Amygdala (tissue), 56 donors: ENCODE measurements at regions not wholly inside any gene's neighbourhood (a gene's known extent, or its start where the extent isn't known, plus 50 kb on each side); places are given as distances from the start of the nearest gene placed in this dataset.
"Not testable (repeated sequence)": the region's sequence is repeated elsewhere in the genome, so short reads cannot be mapped to it uniquely, and the experiment has no call there.

ENCODE experiments used
- DNase-seq, 56 donors: peaks; one replicate each; lab custom pipeline; 2025; lab: John Stamatoyannopoulos, UW

DNA sequence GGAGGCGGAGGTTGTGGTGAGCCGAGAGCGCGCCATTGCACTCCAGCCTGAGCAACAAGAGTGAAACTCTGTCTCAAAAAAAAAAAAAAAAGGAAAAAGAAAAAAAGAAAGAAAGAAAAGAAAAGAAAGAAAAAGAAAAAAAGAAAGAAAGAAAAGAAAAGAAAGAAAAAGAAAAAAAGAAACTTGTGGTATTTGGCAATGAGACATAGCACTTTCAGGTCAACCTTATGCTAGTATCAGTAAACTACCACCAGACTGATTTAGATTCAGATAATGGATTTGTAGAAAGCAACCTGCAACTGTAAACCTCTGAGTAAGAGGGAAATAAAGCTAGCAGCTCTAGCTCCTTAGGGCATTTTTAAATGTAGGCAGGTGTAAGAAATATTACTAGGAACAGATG, 144.0 kb upstream of the ZNF608 start:
- not testable (repeated sequence) for DNase-seq

DNA sequence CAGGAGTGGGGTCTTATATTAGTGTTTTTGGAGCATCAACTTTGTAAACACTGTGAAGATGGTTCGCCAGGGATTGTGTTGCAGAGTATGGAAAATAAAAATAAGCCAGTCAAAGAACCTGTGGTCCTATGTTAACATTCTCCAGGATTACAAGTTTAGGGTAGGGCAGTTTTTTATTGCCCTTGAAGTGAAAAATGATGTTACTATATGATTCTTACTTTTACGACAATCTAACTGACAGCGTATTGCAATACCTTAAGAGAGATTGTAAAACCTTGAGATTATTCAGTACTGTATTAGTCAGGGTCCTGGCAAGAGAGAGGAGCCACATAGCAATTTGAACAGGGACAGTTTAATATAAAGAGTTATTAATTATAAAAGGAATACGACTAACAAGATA, 144.7 kb upstream of the ZNF608 start:
- DNase-seq = no peak

DNA sequence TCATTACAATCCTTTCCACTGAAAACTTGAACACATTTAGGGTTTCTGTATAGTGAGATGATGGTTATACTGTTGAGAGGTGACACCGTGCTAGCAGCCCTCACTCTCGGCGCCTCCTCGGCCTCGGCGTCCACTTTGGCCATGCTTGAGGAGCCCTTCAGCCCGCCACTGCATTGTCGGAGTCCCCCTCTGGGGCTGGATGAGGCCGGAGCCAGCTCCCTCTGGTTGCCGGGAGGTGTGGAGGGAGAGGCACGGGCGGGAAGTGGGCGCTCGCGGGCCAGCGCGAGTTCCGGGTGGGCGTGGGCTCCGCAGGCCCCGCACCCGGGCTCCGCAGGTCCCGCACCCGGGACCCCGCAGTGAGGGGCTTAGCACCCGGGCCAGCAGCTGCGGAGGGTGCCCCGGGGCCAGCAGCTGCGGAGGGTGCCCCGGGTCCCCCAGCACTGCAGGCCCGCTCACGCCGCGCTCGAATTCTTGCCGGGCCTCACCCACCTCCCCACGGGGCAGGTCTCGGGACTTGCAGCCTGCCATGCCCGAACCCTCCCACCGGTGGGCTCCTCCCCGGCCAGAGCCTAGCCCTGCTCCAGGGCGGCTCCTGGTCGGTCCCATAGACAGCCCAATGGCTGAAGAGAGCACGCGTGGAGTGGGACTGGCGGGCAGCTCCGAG, 145.9 kb upstream of the ZNF608 start:
- DNase-seq = no peak

DNA sequence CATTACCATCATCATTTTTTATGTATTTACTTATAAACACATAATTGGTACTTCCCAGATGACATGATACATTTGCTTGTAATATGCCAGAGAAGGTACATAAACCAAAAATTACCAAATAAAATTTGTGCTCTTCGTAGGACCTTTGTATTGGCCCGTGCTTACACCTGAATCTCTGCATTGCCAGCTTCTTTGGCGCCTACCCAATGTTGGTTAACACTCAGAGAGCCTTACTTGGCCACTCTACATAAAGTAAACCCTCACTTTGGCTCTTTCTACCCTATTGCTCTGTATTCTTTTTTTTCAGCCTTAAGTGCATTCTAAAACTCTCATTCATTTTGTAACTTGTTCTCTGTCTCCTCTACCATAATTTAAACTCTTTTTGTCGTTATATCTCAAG, 148.1 kb upstream of the ZNF608 start:
- no peak for DNase-seq

DNA sequence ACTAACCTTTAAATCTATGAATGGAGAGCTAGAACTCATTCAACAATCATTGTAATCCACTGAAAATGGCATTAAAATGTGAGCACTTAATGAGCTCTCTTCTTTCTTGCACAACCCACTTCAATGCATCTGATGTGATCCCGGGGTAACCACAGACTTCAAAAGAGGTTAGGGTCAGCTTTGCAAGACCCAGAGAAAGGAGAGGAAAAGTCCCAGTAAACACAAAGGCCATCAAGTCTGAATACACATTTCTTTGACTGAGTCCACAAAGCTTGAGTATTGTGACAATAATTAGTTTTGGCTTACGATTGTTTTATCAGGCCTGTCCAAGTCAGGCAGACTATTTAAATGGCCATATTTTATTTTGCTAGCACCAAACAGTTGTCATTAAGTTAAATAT, 148.8 kb upstream of the ZNF608 start:
- DNase-seq = no peak

DNA sequence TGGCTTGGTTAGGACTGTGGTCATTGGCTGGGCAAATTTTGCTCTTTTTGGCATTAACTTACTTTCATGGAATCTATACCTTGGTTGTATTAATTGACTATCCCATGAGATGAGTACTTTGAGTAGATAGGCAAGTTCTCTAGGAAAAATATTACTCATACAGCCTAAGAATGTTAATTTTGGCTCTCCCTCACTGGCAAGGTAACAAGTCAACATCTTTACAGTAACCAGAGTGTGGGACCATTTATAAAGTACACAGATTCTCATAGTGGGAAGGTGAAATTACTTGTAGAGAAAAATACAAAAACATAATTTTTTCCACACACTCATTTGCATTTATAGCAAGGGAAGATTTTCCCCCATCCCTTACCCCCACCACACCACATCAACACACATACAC, 154.6 kb upstream of the ZNF608 start:
- no peak for DNase-seq

DNA sequence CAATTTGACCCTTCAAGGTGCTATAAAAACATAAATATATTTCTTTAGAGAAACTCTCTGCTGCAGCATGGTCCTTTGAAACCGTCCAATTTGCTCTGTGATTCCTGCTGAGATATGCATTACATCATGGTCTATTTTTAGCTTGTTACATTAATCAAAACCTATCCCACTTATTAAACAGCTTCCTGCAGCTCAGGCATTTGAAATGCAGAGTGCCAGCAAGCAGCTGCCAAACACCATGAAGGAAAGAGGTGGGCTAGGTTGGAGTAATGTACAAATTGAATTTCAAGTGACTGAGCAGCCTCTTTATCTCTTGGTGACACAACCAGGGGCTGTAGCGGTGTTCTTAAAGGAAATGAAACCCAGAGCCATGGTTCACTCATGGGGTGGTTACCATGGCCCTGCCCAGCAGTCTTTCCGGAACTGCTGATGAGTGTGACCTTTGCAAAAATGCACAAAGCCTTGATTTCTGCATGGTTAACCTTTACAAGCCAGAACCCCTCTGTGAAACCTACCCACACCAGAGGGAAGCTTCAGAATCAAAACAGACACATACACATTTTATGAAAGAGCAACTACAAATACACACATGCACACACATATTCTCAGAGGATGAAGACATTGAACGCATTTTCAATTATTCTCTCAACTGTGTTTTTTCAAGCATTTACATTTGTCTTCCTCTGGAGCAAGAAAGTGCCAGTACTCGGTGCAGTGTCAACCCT, 155.8 kb upstream of the ZNF608 start:
- DNase-seq = peak in 6 of 56 donors; percentile 10 to 37 (median 22)

DNA sequence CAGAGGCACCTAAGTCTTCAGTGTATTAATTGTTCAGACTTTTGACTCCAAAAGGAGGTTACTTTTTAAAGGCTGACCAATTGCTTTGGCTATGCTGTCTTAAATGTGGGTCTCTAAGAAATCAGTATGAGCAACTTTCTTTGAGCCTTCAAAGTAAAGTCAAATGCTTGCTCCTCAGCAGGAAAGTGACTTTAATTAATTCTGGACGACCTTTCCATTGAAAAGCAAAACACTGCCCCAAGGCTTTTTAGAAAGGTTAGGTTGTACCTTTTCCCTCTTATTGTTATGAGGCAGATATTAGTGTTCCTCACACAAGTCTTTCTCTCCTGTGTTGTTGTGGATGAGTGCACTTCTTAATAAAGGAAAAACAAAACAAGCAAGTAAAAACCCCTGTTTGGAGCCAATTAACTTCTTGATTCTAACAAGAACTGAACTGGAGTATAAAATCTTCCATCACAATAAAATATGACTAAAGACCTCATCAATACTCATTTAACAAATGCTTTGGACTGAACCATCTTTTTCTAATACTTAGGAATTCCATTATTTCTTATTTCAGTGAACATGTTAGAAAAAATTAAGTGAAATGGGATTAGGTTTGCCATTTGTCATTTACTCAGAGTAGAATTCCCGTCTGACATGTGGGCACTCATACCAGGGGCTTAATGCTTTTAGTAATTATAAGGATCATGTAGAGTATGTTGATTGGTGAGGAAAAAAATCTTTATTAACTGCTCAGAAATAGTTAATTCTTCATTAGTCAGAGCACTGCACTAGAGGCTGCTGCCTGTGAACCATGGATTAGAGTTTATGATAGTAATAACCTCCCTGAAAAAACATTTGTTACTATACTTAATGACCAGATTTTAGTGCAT, 159.1 kb upstream of the ZNF608 start:
- no peak for DNase-seq

DNA sequence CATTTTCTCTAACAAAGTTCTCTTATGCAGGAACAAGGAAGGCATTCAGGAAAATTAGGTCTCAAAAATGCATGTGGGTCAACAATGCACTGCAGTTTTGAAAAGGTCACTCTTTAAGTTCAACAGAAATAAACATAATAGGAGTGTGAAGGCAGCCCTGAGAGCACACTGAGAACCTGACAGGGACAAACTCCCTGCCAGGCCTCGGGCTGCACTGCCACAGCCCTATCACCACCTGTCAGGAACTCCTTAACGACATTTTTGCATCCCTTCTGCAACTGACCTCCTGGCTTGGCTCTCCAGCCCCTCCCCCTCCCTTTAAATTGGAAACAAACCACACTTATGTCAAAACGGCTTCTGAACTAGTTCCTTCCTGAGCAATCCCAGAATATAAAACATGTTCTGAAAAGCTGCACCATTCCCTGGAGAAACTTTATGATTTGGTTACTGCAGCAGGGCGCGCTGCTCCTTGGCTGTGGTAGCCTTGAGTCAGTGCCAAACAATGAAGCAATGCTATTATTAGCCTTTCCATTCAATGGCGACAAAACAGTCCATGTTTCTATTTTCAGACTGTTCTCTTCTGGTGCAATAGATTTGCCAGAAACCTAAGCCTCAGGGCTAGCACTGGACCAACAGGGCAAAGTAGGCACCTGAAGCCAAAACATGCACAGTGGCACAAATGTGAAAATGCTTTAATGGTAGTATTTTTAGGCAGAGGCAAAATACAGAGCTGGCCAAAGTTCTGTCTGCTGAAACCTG, 160.1 kb upstream of the ZNF608 start:
- DNase-seq = peak in 47 of 56 donors; percentile 10 to 84 (median 62)

DNA sequence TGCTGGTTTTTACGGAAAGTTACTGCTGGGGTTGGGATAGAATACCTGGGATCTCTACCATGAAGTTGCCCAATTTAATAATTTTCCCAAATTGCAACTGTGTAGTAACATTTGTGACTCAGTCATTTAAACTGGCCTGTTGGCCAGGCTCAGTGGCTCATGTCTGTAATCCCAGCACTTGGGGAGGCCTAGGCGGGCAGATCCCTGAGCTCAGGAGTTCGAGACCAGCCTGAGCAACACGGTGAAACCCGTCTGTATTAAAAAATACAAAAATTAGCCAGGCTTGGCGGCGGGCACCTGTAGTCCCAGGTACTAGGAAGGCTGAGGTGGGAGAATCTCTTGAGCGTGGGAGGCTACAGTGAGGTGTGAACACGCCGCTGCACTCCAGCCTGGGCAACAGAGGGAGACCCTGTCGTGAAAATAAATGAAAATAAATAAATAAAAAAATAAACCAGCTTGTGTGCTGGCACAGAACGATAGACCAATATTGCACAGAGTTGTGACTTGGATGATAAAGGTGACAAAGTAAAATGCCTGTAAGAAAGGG, 160.7 kb upstream of the ZNF608 start:
- DNase-seq = no peak

DNA sequence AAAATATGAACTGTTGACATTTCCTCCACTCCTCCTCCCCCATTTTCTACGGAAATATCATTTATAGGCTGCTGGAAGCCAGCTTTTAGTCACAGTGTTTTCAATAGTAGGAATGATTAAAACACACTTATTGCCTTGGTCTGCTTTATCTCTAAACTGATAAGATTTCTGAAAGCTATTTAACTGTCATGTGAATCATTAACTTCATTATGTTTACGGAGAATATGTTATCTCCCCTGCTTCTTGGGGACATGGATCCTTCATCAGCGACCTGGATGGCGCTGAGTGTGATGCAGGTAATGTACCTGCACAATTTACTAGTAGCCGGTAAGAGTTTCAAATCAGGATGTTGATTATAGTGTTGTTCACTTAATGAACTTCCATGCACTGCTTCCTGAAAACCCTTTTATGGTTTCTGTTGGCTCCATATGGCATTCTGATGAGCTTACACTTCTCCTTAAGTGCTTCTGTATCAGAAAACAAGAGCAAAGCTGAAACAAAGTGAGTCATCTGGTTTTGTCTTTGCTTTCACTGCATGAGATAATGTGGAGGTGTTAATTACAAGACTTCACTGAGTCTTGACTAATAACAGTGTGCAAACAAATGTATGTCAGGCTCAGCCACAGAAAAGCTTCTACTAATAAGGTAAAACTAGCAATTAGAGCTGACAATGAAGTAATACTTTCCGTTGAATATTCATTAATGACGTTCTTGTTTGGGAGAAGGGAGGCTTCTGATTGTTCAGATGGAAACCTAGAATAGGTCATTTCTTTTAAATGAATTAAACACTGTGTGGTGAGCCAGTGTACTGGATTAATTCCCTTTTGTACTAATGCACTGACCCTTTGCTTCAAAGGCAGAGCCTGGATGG, 162.4 kb upstream of the ZNF608 start:
- no peak for DNase-seq

DNA sequence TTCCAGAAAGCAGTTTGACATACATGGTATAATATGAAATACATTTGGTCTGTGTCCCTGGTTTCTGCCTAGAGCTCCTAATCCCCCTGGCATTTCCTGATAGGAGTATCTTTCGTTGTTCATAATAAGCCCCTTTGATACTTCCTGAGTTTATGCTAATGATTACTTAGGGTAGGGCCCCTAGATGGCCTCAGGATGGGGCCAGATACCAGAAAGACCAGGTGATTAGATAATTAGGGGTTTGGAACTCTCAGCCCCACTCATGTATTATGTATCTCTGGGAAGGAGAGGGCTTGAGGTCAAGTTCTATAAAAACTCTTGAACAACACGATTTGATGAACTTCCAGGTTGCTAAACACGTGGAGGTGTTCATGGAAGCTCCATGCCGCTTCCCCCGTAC, 163.3 kb upstream of the ZNF608 start:
- no peak for DNase-seq

DNA sequence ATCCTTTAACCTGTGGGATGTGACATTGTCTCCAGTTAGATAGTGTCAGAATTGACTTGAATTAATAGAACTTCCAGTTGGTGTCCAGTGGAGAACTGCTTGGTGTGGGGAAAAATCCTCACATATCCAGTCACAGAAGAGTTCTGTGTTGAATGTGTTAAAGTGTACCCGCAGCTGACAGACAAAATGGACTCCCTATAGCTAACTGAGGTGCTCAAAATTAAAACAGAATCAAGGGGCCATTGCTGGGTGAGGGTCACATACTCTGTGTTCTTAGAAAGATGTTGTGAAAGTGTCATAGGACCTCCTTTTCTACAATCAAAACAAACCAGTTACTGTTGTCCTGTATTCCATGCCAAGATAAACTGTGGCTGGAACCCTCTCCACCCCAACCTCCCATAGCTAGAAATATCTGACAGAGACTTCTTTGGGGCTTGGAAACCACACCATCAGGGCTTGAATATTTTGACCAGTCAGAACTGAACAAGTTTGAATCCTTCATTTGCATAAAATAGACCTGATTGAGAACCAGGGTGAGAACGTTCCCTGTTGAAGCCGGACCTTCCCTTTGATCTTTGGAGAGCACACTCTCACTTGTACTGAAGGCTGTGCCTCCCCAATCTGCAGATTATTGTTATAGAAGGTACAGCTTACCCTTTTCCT, 164.0 kb upstream of the ZNF608 start:
- no peak for DNase-seq

DNA sequence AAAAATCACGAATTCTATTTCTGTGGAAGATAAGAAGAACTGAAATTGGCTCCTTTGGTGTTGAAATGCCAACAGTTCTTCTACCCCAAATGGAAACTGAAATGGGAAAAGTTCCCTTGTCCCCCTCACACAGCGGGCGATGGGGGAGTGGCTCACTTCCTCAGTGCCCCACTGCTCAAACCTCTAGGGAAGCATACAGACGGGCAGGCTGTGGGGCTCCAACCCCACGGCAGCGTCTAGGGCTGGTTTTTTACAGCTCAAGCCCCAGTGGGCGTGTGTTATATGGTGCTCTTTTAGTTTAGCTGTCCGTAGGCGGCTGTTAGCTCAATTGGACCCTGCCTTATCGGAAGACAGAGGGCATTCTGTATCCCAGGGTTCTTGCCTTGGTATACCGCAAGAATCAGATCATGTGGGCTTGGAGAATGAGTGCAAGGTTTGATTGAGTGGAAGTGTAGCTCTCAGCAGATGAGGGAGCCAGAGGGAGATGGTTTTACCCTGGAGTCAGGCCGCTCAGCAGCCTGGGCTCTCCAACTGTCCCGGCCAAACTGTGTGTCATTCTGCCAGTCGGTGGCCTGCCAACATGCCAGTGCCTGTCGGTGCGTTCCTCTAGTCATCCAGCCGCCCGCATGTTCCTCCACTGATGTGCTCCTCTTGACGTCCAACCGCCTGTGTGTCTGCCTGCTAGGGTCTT, 166.3 kb upstream of the ZNF608 start:
- DNase-seq = peak in 8 of 56 donors; percentile 5 to 35 (median 14)

DNA sequence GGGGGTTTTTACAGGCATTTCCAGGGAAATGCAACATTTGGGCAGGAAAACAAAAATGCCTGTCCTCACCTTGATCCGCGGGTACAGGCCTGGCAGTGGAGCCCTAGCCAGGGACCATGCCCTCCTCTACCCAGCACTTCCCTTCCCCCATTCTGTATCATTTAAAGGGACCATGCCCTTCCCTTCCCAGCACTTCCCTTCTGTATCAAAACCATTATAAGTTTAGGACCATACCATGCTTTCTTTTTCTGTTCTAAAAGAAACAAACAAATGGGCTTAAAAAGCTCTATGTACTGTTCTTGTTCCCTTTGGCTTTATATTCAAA, 166.9 kb upstream of the ZNF608 start:
- DNase-seq = no peak

DNA sequence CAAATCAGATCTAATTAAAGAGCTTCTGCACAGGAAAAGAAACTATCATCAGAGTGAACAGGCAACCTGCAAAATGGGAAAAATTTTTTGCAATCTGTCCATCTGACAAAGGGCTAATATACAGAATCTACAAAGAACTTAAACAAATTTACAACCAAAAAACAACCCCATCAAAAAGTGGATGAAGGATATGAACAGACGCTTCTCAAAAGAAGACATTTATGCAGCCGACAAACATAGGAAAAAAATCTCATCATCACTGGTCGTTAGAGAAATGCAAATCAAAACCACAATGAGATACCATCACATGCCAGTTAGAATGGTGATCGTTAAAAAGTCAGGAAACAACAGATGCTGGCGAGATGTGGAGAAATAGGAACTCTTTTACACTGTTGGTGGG, 169.9 kb upstream of the ZNF608 start:
- DNase-seq = not testable (repeated sequence)

DNA sequence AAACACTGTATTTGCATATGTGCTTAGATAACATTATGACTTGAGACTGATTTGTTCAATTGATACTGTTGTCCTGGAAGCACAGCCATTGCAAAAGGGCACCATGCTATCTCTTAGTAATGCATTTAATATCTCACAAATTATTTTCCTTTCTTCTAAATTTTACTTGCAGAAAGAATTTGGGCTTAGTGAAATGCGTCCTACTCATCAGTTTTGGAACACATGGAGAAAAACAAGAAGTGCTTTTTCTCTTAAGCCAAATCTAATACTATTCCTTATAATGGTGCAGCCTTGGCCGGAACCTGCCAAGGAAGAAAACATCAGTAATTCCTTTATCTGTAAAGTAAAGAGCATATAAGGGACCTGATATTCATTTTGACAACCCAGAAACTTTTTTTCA, 172.2 kb upstream of the ZNF608 start:
- no peak for DNase-seq

DNA sequence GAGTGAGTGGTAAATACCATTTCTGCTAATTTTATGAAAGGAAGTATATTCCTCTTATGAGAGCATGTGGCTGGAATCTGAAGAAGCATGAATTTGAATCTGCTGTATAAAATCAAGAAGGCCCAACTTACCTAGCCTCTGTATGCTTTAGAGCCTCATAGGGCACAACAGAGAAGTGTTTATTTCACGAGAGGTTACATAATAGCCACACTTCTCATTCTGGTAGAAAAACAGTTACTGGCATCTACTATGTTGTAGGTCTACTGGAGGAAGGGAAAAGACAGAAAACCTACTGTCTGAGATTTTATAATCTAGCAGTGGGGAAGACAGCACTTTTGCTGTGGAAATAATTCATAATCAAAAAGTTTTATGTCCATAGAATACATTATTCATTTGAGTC, 172.6 kb upstream of the ZNF608 start:
- DNase-seq = no peak
